ENCODE measurements at regions not wholly inside any gene's neighbourhood (a gene's known extent, or its start where the extent isn't known, plus 50 kb on each side); places are given as distances from the start of the nearest gene placed in this dataset.

GRCh38 chr11:38136887-38137286 is 1538.9 kb upstream of the RAG2 start:
- no peak for DNase-seq (ENCODE audit: low read depth in 1 of 2, low spot score in 1 of 2)
- Histone ChIP-seq H3K27ac (no peak overlapping the region), H3K9me3 (no peaks in the 10 kb centered on the region), H3K4me2 (no peak overlapping the region), H3K4me3 (no peak overlapping the region), H3K4me1 (no peaks in the 10 kb centered on the region)
- FAIRE-seq, result no peak
- 32% methylated on average over 6 of the region's 6 CpGs for WGBS (ENCODE audit: missing lambda C conversion rate)
- CTCF ChIA-PET, result no interaction called here
- POLR2A ChIA-PET, result no interaction called here
- no peak for ATAC-seq
- no peak for TF ChIP-seq MAX (IDR thresholded peaks at IDR 0.05)
- TF ChIP-seq HEYL (CRISPR knock-in tag; IDR thresholded peaks at IDR 0.05), result no peak

- WGBS (ENCODE audit: missing lambda C conversion rate), result 0% methylated on average over 1 of the region's 1 CpG
- ATAC-seq (no peak), DNase-seq (ENCODE audit: low read depth in 1 of 2, low spot score in 1 of 2) (no peak), FAIRE-seq (no peak)
- Histone ChIP-seq H3K27ac (no peak overlapping the region), H3K4me3 (no peak overlapping the region), H3K4me2 (no peak overlapping the region), H3K9me3 (0 out of 3 replicates have a peak, but pooled peaks cover 2% of the 10 kb centered on the region), H3K4me1 (no peaks in the 10 kb centered on the region)
- TF ChIP-seq CHD2 (IDR thresholded peaks at IDR 0.05; ENCODE audit: low read length, partially characterized antibody), result no peak
- ChIA-PET POLR2A (no interaction called here), CTCF (no interaction called here)
These were observed 1533.5 kb upstream of the RAG2 start for GRCh38 chr11:38131535-38131934.

- no peak overlapping the region for H3K4me3 ChIP-seq
- 2% methylated on average over 3 of the region's 3 CpGs for WGBS (ENCODE audit: missing lambda C conversion rate)
- TF ChIP-seq ZFP36 (IDR thresholded peaks at IDR 0.05; ENCODE audit: borderline replicate concordance, partially characterized antibody) (no peak), GATA3 (IDR thresholded peaks at IDR 0.05; ENCODE audit: borderline replicate concordance) (no peak), ELK1 (IDR thresholded peaks at IDR 0.05; ENCODE audit: low read depth, low read length) (no peak), RFX5 (IDR thresholded peaks at IDR 0.05) (no peak), HOXB5 (CRISPR knock-in tag; IDR thresholded peaks at IDR 0.05) (no peak), ZNF302 (CRISPR knock-in tag; IDR thresholded peaks at IDR 0.05) (no peak), TP53 (CRISPR knock-in tag; IDR thresholded peaks at IDR 0.05) (no peak), HDAC2 (IDR thresholded peaks at IDR 0.05) (no peak), PHF8 (IDR thresholded peaks at IDR 0.05; ENCODE audit: borderline replicate concordance, low read depth) (no peak), HMGXB4 (CRISPR knock-in tag; IDR thresholded peaks at IDR 0.05; ENCODE audit: borderline replicate concordance) (no peak), RCOR1 (IDR thresholded peaks at IDR 0.05; ENCODE audit: low read depth, low read length) (no peak), JUN (IDR thresholded peaks at IDR 0.05) (no peak), CTCF (IDR thresholded peaks at IDR 0.05) (no peak), POLR2AphosphoS2 (conservative IDR thresholded peaks at IDR 0.05; ENCODE audit: low read length) (no peak), FOXS1 (CRISPR knock-in tag; IDR thresholded peaks at IDR 0.05) (no peak), MYC (IDR thresholded peaks at IDR 0.05; ENCODE audit: borderline replicate concordance, low read length) (no peak), POLR2A (IDR thresholded peaks at IDR 0.05; ENCODE audit: low read length) (no peak)
- DNase-seq (ENCODE audit: low read depth in 1 of 2, low spot score in 1 of 2) (no peak), ATAC-seq (no peak), FAIRE-seq (no peak)
- H3K4me2 ChIP-seq, result no peak overlapping the region
- CTCF ChIA-PET, result no interaction called here
- no peak overlapping the region for H3K27ac ChIP-seq
- POLR2A ChIA-PET, result no interaction called here
- H3K9me3 ChIP-seq, result 0 out of 3 replicates have a peak, but pooled peaks cover 2% of the 10 kb centered on the region
- H3K4me1 ChIP-seq, result no peaks in the 10 kb centered on the region
These were observed 1532.9 kb upstream of the RAG2 start for GRCh38 chr11:38130976-38131375.
